GM19324 (cell line): ENCODE measurements at regions not wholly inside any gene's neighbourhood (a gene's known extent, or its start where the extent isn't known, plus 50 kb on each side); places are given as distances from the start of the nearest gene placed in this dataset.

Experiments
- ATAC-seq: cut with Tn5 transposase; IDR thresholded peaks from one replicate; pipeline ENCODE4 v1.9.1; 2021; ENCODE audit warnings: mild to moderate bottlenecking, moderate library complexity; ENCODE audit not compliant: unreplicated experiment, low FRiP score

- no peak for ATAC-seq
Observed at GRCh38 chr12:34357791-34358190, 335.5 kb downstream of the ALG10 start.

- no peak for ATAC-seq
Observed at GRCh38 chr12:34358198-34358597, 335.9 kb downstream of the ALG10 start.

- ATAC-seq = no peak
Observed at GRCh38 chr12:34361721-34362316, 339.5 kb downstream of the ALG10 start.

GRCh38 chr12:34363050-34363673 is 340.9 kb downstream of the ALG10 start:
- ATAC-seq = no peak

GRCh38 chr12:34368079-34368478 is 345.8 kb downstream of the ALG10 start:
- no peak for ATAC-seq

- ATAC-seq = no peak
Observed at GRCh38 chr12:34371050-34371449, 348.8 kb downstream of the ALG10 start.

GRCh38 chr12:34372003-34372402 is 349.7 kb downstream of the ALG10 start:
- no peak for ATAC-seq

- no peak for ATAC-seq
Observed at GRCh38 chr12:34373926-34374325, 351.6 kb downstream of the ALG10 start.

- no peak for ATAC-seq
Observed at GRCh38 chr12:34376133-34376799, 354.0 kb downstream of the ALG10 start.

GRCh38 chr12:34377243-34378035 is 355.1 kb downstream of the ALG10 start:
- no peak for ATAC-seq

- no peak for ATAC-seq
Observed at GRCh38 chr12:34379142-34379541, 356.8 kb downstream of the ALG10 start.

GRCh38 chr12:34384693-34385092 is 362.4 kb downstream of the ALG10 start:
- ATAC-seq = no peak

- ATAC-seq = no peak
Observed at GRCh38 chr12:34386016-34386415, 363.7 kb downstream of the ALG10 start.

- ATAC-seq = no peak
Observed at GRCh38 chr12:34386621-34387255, 364.4 kb downstream of the ALG10 start.

- no peak for ATAC-seq
Observed at GRCh38 chr12:34387711-34388635, 365.7 kb downstream of the ALG10 start.

- no peak for ATAC-seq
Observed at GRCh38 chr12:34388636-34389377, 366.5 kb downstream of the ALG10 start.

GRCh38 chr12:34389378-34390170 is 367.3 kb downstream of the ALG10 start:
- ATAC-seq = no peak

GRCh38 chr12:34390171-34390841 is 368.0 kb downstream of the ALG10 start:
- no peak for ATAC-seq
